ENCODE measurements at regions not wholly inside any gene's neighbourhood (a gene's known extent, or its start where the extent isn't known, plus 50 kb on each side); places are given as distances from the start of the nearest gene placed in this dataset.

DNA sequence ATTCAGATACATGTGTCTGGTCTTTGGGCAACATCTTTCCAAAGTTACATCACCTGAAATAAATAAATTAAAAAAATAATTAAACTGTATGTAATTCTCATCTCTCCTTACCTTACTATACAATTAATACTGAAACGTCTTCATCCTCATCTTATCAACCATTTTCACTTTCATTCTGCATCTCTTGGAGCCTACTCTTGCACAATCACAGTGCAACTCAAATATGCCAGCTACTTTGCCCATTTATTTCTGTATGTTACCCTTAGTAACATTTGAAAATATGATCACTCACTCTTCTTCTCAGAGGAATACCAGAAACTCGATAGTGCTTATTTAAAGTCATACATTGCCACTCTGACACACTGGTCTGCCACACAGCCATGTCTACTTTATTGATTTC is 1357.1 kb upstream of the CADM2 start:
- TF ChIP-seq, protein P1, sequence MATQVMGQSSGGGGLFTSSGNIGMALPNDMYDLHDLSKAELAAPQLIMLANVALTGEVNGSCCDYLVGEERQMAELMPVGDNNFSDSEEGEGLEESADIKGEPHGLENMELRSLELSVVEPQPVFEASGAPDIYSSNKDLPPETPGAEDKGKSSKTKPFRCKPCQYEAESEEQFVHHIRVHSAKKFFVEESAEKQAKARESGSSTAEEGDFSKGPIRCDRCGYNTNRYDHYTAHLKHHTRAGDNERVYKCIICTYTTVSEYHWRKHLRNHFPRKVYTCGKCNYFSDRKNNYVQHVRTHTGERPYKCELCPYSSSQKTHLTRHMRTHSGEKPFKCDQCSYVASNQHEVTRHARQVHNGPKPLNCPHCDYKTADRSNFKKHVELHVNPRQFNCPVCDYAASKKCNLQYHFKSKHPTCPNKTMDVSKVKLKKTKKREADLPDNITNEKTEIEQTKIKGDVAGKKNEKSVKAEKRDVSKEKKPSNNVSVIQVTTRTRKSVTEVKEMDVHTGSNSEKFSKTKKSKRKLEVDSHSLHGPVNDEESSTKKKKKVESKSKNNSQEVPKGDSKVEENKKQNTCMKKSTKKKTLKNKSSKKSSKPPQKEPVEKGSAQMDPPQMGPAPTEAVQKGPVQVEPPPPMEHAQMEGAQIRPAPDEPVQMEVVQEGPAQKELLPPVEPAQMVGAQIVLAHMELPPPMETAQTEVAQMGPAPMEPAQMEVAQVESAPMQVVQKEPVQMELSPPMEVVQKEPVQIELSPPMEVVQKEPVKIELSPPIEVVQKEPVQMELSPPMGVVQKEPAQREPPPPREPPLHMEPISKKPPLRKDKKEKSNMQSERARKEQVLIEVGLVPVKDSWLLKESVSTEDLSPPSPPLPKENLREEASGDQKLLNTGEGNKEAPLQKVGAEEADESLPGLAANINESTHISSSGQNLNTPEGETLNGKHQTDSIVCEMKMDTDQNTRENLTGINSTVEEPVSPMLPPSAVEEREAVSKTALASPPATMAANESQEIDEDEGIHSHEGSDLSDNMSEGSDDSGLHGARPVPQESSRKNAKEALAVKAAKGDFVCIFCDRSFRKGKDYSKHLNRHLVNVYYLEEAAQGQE (IDR thresholded peaks at IDR 0.05): no peak
- TF ChIP-seq JUND (IDR thresholded peaks at IDR 0.05): no peak
- TF ChIP-seq YY1 (IDR thresholded peaks at IDR 0.05): no peak
- TF ChIP-seq, protein P2, sequence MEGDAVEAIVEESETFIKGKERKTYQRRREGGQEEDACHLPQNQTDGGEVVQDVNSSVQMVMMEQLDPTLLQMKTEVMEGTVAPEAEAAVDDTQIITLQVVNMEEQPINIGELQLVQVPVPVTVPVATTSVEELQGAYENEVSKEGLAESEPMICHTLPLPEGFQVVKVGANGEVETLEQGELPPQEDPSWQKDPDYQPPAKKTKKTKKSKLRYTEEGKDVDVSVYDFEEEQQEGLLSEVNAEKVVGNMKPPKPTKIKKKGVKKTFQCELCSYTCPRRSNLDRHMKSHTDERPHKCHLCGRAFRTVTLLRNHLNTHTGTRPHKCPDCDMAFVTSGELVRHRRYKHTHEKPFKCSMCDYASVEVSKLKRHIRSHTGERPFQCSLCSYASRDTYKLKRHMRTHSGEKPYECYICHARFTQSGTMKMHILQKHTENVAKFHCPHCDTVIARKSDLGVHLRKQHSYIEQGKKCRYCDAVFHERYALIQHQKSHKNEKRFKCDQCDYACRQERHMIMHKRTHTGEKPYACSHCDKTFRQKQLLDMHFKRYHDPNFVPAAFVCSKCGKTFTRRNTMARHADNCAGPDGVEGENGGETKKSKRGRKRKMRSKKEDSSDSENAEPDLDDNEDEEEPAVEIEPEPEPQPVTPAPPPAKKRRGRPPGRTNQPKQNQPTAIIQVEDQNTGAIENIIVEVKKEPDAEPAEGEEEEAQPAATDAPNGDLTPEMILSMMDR (IDR thresholded peaks at IDR 0.05; ENCODE audit: low read depth, low read length, missing input control): no peak
- TF ChIP-seq, protein P3, sequence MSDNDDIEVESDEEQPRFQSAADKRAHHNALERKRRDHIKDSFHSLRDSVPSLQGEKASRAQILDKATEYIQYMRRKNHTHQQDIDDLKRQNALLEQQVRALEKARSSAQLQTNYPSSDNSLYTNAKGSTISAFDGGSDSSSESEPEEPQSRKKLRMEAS (IDR thresholded peaks at IDR 0.05): no peak
- TF ChIP-seq, protein P4, sequence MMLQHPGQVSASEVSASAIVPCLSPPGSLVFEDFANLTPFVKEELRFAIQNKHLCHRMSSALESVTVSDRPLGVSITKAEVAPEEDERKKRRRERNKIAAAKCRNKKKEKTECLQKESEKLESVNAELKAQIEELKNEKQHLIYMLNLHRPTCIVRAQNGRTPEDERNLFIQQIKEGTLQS (IDR thresholded peaks at IDR 0.05): no peak
- no peak for TF ChIP-seq GABPA (IDR thresholded peaks at IDR 0.05 in 1 of 2, conservative IDR thresholded peaks at IDR 0.05 in 1 of 2)
- no peak for TF ChIP-seq SP1 (IDR thresholded peaks at IDR 0.05)
- TF ChIP-seq EGR1 (IDR thresholded peaks at IDR 0.05; ENCODE audit: low read depth in 2 of 2): no peak
- TF ChIP-seq TAF1 (conservative IDR thresholded peaks at IDR 0.05): no peak

Measured in liver (tissue), 3 donors.